IPS-15b (cell line): ENCODE measurements at regions not wholly inside any gene's neighbourhood (a gene's known extent, or its start where the extent isn't known, plus 50 kb on each side); places are given as distances from the start of the nearest gene placed in this dataset.
"Not testable (repeated sequence)": the region's sequence is repeated elsewhere in the genome, so short reads cannot be mapped to it uniquely, and the experiment has no call there.

Experiments used
- H3K27me3 ChIP-seq: one replicate; pipeline ENCODE4 v1.6.1; 2013; ENCODE audit warnings: low read length; ENCODE audit not compliant: control insufficient read depth, insufficient read depth
- H3K36me3 ChIP-seq: one replicate; pipeline ENCODE4 v1.6.1; 2013; ENCODE audit warnings: low read length; ENCODE audit not compliant: control insufficient read depth, insufficient read depth
- H3K4me1 ChIP-seq: one replicate; pipeline ENCODE4 v1.6.1; 2013; ENCODE audit warnings: mild to moderate bottlenecking, low read length; ENCODE audit not compliant: control insufficient read depth, insufficient read depth
- H3K4me3 ChIP-seq: one replicate; pipeline ENCODE4 v1.5.1; 2013; ENCODE audit warnings: low read depth, low read length
- H3K9ac ChIP-seq: one replicate; pipeline ENCODE4 v1.6.1; 2013; ENCODE audit warnings: low read depth, mild to moderate bottlenecking, low read length
- H3K9me3 ChIP-seq: one replicate; pipeline ENCODE4 v1.6.1; 2013; ENCODE audit warnings: mild to moderate bottlenecking, low read length; ENCODE audit not compliant: control insufficient read depth, insufficient read depth

DNA sequence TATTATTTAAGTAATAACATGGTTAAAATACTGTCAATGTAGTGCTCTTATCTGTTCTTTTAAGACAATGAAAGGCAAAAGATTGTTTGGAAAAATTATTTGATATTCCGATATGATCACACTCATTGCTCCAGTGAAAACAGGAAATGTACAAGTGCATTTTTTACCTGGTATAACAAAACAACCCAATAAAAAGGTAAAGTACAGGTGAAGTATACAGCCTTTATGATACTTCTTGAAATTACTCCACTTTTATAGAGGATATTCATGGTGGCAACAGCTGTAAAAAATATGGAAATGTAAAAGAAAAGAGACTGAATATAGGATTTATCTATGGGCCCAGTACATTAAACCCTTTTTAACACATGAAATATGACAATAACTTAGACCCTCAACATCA, 298.6 kb upstream of the HNRNPA3 start:
- Histone ChIP-seq H3K36me3 (no peaks in the 10 kb centered on the region), H3K9ac (no peak overlapping the region), H3K4me3 (no peak overlapping the region), H3K4me1 (no peaks in the 10 kb centered on the region), H3K27me3 (no peaks in the 10 kb centered on the region), H3K9me3 (no peaks in the 10 kb centered on the region)

DNA sequence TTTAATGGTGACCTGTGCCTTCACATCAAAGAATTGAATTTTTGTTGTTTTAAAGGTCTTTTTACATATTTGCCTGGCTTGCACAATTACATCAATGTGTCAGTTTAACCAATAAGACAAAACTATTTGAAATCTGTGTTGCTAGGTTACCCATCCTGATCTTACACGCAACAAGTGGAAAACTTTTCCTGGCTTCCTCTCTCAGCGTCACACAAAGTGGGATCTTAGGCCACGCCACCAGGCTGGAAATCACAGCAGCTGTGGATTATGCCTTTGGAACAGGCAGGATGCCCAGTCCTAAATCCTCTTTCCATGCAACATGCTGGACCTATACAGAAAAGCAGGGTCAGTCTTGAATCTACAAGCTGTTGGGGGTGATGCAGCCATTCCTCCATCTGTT, 298.2 kb upstream of the HNRNPA3 start:
- Histone ChIP-seq H3K36me3 (no peaks in the 10 kb centered on the region), H3K4me3 (no peak overlapping the region), H3K4me1 (no peaks in the 10 kb centered on the region), H3K27me3 (no peaks in the 10 kb centered on the region), H3K9me3 (no peaks in the 10 kb centered on the region), H3K9ac (no peak overlapping the region)

DNA sequence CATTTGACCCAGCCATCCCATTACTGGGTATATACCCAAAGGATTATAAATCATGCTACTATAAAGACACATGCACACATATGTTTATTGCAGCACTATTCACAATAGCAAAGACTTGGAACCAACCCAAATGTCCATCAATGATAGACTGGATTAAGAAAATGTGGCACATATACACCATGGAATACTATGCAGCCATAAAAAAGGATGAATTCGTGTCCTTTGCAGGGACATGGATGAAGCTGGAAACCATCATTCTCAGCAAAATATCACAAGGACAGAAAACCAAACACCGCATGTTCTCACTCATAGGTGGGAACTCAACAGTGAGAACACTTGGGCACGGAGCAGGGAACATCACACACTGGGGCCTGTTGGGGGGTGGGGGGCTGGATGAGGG, 290.0 kb upstream of the HNRNPA3 start:
- H3K4me3 ChIP-seq, H3K27me3 ChIP-seq, H3K36me3 ChIP-seq, H3K4me1 ChIP-seq, H3K9ac ChIP-seq, H3K9me3 ChIP-seq: not testable (repeated sequence)

DNA sequence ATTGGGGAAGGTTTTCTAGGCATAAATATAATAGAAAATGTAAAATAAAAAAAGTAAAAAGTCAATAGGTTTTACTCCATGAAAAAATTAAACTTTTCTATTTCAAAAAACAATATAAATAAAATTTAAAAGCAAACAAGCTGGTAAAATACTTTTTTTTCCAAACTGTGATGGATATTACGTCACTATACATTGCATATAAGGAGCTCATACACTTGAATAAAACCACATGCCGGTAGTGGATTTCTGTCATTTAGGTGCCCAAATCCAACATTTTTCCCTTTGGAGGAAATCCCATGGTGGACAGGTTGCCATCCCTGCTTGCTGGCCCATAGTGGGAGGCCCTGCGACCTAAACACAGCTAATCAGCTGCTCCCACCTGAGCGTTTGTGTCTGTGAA, 289.4 kb upstream of the HNRNPA3 start:
- Histone ChIP-seq H3K4me1 (no peaks in the 10 kb centered on the region), H3K9me3 (no peaks in the 10 kb centered on the region), H3K36me3 (no peaks in the 10 kb centered on the region), H3K9ac (no peak overlapping the region), H3K4me3 (no peak overlapping the region), H3K27me3 (no peaks in the 10 kb centered on the region)

DNA sequence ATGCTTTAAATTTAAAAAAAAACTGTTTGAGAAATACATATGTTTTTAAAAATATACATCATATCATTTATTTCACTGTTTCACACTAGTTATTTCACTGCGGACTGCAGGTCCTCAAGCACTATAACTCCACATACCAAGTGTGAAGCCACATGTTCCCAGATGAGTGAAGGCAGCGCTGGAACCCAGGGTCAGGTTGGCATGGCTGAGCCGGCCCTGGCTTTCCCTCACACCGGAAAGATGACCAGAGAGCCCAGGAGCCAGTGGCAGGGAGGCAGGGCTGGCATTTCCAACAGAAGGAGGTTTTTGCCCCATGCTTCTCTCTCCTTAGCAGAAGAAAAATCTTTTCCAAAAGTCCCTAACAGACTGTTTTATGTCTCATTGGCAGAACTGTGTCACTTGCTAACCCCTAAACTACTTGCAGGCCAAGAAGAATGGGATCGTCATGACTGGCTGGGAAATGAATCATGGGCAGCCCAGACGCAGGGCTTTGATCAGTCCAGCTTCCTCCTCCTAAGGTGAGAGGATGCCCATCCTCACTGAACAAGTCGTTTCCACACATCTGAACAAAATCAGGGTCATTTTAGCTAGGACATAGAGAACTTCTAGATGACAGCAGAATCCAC, 287.6 kb upstream of the HNRNPA3 start:
- Histone ChIP-seq H3K9me3 (no peaks in the 10 kb centered on the region), H3K36me3 (no peaks in the 10 kb centered on the region), H3K9ac (no peak overlapping the region), H3K27me3 (no peaks in the 10 kb centered on the region), H3K4me3 (no peak overlapping the region), H3K4me1 (no peaks in the 10 kb centered on the region)

DNA sequence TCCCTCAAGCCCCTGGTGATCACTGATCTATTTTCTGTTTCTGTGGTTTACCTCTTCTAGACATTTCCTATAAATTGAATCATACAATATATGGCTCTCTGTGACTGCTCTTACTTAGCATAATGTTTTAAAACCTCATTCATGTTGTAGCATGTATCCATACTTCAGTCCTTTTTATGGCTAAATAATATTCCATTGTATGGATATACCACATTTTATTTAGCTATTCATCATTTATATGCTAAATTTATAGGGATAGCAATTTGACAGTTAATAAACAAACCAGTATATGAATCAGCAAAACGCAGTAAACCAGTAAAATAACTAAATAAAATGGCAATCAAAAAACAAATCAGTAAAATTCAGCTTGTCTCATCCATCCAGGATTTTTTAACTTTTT, 286.1 kb upstream of the HNRNPA3 start:
- H3K9ac ChIP-seq, result no peak overlapping the region
- H3K9me3 ChIP-seq, result no peaks in the 10 kb centered on the region
- H3K27me3 ChIP-seq, result no peaks in the 10 kb centered on the region
- H3K36me3 ChIP-seq, result no peaks in the 10 kb centered on the region
- no peaks in the 10 kb centered on the region for H3K4me1 ChIP-seq
- H3K4me3 ChIP-seq, result no peak overlapping the region

DNA sequence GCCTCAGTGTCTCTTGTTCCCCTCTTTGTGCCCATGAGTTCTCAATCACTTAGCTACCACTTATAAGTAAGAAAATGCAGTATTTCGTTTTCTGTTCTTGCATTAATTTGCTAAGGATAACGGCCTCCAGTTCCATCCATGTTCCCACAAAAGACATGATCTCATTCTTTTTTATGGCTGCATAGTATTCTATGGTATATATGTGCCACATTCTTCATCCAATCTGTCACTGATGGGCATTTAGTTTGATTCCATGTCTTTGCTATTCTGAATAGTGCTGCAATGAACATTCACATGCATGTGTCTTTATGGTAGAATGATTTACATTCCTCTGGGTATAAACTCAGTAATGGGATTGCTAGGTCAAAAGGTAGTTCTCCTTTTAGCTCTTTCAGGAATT, 283.2 kb upstream of the HNRNPA3 start:
- H3K27me3 ChIP-seq, H3K36me3 ChIP-seq, H3K4me3 ChIP-seq, H3K4me1 ChIP-seq, H3K9ac ChIP-seq, H3K9me3 ChIP-seq: not testable (repeated sequence)

DNA sequence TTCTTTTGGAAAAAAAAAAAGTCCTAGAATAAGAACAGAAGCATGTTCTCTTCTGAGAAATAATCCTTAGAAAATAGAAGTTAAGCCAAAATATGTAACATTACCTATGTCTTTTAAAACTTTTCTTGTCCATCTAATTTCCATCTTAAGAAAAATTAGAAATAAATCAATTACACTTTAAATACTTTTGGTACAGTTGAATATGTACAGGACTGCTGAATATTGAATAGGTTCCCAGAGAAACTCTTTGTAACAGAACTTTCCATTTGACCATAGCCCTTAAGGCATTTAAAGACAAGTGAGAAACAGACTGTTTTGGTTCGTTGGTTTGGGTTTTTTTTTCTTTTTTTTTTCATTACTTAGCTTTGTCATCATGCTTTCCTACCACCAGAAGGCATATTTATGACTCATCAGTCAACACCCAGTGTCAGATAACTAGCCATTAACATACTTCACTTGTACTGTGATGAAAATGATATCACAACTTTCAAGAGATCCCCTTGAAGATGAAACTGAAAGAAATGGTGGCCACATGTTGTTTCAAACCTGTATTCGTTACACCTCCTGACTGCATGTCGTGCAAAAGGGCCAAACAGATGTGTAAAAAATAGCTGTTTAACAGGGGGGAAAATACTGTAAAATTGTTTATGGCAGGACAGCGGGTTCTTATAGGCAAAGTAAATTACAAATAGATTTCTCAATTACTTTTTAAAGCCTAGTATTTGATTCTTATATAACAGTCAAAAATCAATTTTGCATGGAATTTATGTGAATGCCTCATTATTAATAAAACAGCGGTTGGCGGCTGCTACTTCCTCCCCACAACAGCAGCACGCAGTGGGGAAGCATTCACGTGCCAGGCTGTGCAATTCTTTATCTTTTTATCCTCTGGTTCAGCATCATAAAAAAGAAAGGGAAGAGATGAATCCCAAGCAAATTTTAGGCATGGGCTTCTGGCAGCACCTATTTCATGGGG, 280.7 kb upstream of the HNRNPA3 start:
- Histone ChIP-seq H3K9me3 (no peaks in the 10 kb centered on the region), H3K4me3 (no peak overlapping the region), H3K27me3 (no peaks in the 10 kb centered on the region), H3K9ac (no peak overlapping the region), H3K36me3 (no peaks in the 10 kb centered on the region), H3K4me1 (no peaks in the 10 kb centered on the region)

DNA sequence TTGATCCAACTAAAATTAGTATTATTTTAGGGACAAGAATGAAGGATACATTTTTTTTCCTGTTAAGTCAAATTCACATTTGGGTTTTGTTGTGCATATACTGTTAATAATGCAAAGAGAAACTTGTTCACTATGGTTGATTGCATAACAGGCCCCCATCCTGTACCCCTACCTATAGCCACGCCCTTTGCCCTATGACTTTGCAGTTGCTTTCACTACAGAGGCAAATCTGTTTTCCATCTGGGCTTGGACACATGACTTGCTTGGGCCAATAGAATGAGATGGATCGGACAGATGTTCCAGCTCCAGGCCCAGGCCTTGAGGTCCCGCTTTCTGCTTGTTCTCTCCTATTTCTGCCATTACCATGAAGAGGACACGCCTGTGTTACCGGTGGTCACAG, 278.5 kb upstream of the HNRNPA3 start:
- no peak overlapping the region for H3K4me3 ChIP-seq
- H3K36me3 ChIP-seq, result no peaks in the 10 kb centered on the region
- H3K4me1 ChIP-seq, result no peaks in the 10 kb centered on the region
- no peaks in the 10 kb centered on the region for H3K27me3 ChIP-seq
- H3K9ac ChIP-seq, result no peak overlapping the region
- H3K9me3 ChIP-seq, result no peaks in the 10 kb centered on the region

DNA sequence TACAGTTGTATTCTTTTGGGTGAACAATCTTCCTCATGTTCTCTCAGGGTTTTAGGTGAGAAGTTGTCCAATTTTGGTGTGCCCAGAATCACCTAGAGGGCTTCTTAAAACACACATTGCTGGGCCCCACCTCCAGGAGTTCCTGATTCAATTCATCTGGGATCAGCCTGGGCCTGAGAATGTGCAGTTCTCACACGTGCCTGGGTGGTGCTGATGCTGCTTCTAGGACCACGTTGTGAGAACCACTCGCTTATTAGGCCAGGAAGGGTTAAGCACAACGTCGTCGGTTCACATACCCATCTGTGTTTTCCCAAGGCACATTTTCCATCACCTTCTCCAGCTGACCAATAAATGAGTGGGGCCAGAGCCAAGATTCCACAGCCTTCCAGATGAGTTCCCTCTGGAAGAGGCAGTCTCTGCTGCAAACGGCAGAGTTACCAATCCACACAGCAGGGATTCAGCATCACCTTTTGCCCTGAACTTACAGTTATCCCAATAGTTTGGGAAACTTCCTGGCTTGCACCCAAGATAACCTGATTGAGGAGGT, 277.7 kb upstream of the HNRNPA3 start:
- Histone ChIP-seq H3K9me3 (no peaks in the 10 kb centered on the region), H3K9ac (no peak overlapping the region), H3K4me1 (no peaks in the 10 kb centered on the region), H3K4me3 (no peak overlapping the region), H3K27me3 (no peaks in the 10 kb centered on the region), H3K36me3 (no peaks in the 10 kb centered on the region)

DNA sequence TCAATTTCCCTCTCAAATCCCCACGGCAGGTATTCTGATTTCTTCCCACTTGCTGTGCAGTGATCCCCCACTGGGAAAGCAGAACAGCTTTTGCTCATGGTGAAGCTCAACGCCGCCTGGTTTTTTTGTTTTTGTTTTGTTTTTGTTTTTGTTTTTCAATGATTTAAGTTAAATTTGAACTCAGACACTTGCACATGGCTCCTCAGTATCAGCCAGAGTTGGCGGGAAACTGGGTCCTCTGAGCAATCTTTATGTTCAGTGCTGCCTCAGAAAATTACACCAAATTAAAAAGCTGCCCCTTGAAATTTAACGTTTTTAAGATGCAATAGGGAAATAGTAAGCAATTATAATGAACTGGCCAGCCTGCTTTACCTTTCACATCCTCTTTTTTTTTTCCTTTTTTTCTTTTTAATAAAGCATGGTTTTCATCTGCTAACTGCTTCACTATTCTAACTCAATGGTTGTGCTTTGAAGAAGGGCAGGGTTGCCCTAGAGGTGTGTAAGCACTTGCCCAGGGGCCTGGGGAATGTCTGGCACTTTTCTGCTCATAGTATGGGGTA, 277.0 kb upstream of the HNRNPA3 start:
- Histone ChIP-seq H3K9ac (no peak overlapping the region), H3K4me1 (no peaks in the 10 kb centered on the region), H3K4me3 (no peak overlapping the region), H3K9me3 (no peaks in the 10 kb centered on the region), H3K27me3 (no peaks in the 10 kb centered on the region), H3K36me3 (no peaks in the 10 kb centered on the region)

DNA sequence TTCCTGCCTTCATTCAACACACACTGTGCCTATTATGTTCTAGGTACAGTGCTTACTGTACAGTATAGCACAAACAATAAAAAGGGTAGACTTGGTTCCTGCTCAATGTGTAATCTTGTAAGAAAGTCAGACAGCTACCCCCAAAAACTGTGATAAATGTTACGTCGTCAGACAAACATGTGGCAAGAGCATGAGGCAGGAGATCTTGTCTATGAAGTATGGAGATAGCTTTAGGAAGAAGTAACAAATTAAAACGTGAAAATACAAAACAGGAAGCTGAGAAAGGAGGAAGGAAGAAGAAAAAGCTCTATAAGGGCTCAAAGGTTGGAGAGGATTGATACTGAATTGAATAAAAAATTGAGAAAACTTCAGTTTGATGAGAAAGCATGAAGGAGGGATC, 276.2 kb upstream of the HNRNPA3 start:
- no peaks in the 10 kb centered on the region for H3K27me3 ChIP-seq
- H3K4me1 ChIP-seq, result no peaks in the 10 kb centered on the region
- no peaks in the 10 kb centered on the region for H3K9me3 ChIP-seq
- H3K9ac ChIP-seq, result no peak overlapping the region
- H3K4me3 ChIP-seq, result no peak overlapping the region
- no peaks in the 10 kb centered on the region for H3K36me3 ChIP-seq
